ENCODE measurements at regions not wholly inside any gene's neighbourhood (a gene's known extent, or its start where the extent isn't known, plus 50 kb on each side); places are given as distances from the start of the nearest gene placed in this dataset.
"Not testable (repeated sequence)": the region's sequence is repeated elsewhere in the genome, so short reads cannot be mapped to it uniquely, and the experiment has no call there.

GRCh38 chr12:131627151-131628022 lies 83.5 kb upstream of the SFSWAP start:
- H3K9me3 ChIP-seq (ENCODE audit: control insufficient read depth, low read length); H3K27me3 ChIP-seq (ENCODE audit: control insufficient read depth, insufficient read depth); H3K4me1 ChIP-seq (ENCODE audit: control insufficient read depth, insufficient read depth, low read length); H3K4me3 ChIP-seq (ENCODE audit: low read length); intact Hi-C loops (cut with DNase I); ATAC-seq; DNase-seq; H3K27ac ChIP-seq (ENCODE audit: low read length): not testable (repeated sequence)
- 60% methylated on average over 27 of the region's 29 CpGs for WGBS

- no peak overlapping the region for H3K27ac ChIP-seq (ENCODE audit: low read length)
- H3K4me1 ChIP-seq (ENCODE audit: control insufficient read depth, insufficient read depth, low read length): no peaks in the 10 kb centered on the region
- ATAC-seq (no peak), DNase-seq (no peak)
- H3K27me3 ChIP-seq (ENCODE audit: control insufficient read depth, insufficient read depth): no peaks in the 10 kb centered on the region
- no peak overlapping the region for H3K4me3 ChIP-seq (ENCODE audit: low read length)
- WGBS: 80% methylated on average over 20 of the region's 20 CpGs
- intact Hi-C loops (cut with DNase I): no loop called here
- H3K9me3 ChIP-seq (ENCODE audit: control insufficient read depth, low read length): no peaks in the 10 kb centered on the region
Observed at GRCh38 chr12:131628023-131628740, 82.7 kb upstream of the SFSWAP start.

- DNase-seq (no peak), ATAC-seq (no peak)
- Histone ChIP-seq H3K4me1 (ENCODE audit: control insufficient read depth, insufficient read depth, low read length) (no peaks in the 10 kb centered on the region), H3K27ac (ENCODE audit: low read length) (no peak overlapping the region), H3K27me3 (ENCODE audit: control insufficient read depth, insufficient read depth) (no peaks in the 10 kb centered on the region), H3K9me3 (ENCODE audit: control insufficient read depth, low read length) (no peaks in the 10 kb centered on the region), H3K4me3 (ENCODE audit: low read length) (no peak overlapping the region)
- 67% methylated on average over 19 of the region's 19 CpGs for WGBS
- intact Hi-C loops (cut with DNase I): no loop called here
Observed at GRCh38 chr12:131628766-131629448, 82.0 kb upstream of the SFSWAP start.

- Histone ChIP-seq H3K27ac (ENCODE audit: low read length) (no peak overlapping the region), H3K27me3 (ENCODE audit: control insufficient read depth, insufficient read depth) (no peaks in the 10 kb centered on the region), H3K4me1 (ENCODE audit: control insufficient read depth, insufficient read depth, low read length) (no peaks in the 10 kb centered on the region), H3K9me3 (ENCODE audit: control insufficient read depth, low read length) (no peaks in the 10 kb centered on the region), H3K4me3 (ENCODE audit: low read length) (no peak overlapping the region)
- WGBS: 56% methylated on average over 3 of the region's 3 CpGs
- intact Hi-C loops (cut with DNase I): no loop called here
- ATAC-seq (no peak), DNase-seq (no peak)
Observed at GRCh38 chr12:131631230-131631629, 79.7 kb upstream of the SFSWAP start.

- ATAC-seq; DNase-seq; H3K27ac ChIP-seq (ENCODE audit: low read length); H3K4me3 ChIP-seq (ENCODE audit: low read length); H3K9me3 ChIP-seq (ENCODE audit: control insufficient read depth, low read length); intact Hi-C loops (cut with DNase I); H3K27me3 ChIP-seq (ENCODE audit: control insufficient read depth, insufficient read depth); H3K4me1 ChIP-seq (ENCODE audit: control insufficient read depth, insufficient read depth, low read length): not testable (repeated sequence)
- 79% methylated on average over 23 of the region's 23 CpGs for WGBS
Observed at GRCh38 chr12:131631889-131632651, 78.8 kb upstream of the SFSWAP start.

GRCh38 chr12:131632652-131633023 lies 78.3 kb upstream of the SFSWAP start:
- H3K4me1 ChIP-seq (ENCODE audit: control insufficient read depth, insufficient read depth, low read length); H3K9me3 ChIP-seq (ENCODE audit: control insufficient read depth, low read length); H3K4me3 ChIP-seq (ENCODE audit: low read length); H3K27ac ChIP-seq (ENCODE audit: low read length); ATAC-seq; intact Hi-C loops (cut with DNase I); DNase-seq; H3K27me3 ChIP-seq (ENCODE audit: control insufficient read depth, insufficient read depth): not testable (repeated sequence)
- 55% methylated on average over 5 of the region's 5 CpGs for WGBS

- ATAC-seq: not testable (repeated sequence)
Observed at GRCh38 chr12:131633610-131634009, 77.3 kb upstream of the SFSWAP start.

GRCh38 chr12:131634037-131634436 lies 76.9 kb upstream of the SFSWAP start:
- Histone ChIP-seq H3K4me1 (ENCODE audit: control insufficient read depth, insufficient read depth, low read length) (no peaks in the 10 kb centered on the region), H3K4me3 (ENCODE audit: low read length) (no peak overlapping the region), H3K9me3 (ENCODE audit: control insufficient read depth, low read length) (no peaks in the 10 kb centered on the region), H3K27ac (ENCODE audit: low read length) (no peak overlapping the region), H3K27me3 (ENCODE audit: control insufficient read depth, insufficient read depth) (no peaks in the 10 kb centered on the region)
- no peak for ATAC-seq
- DNase-seq: no peak
- intact Hi-C loops (cut with DNase I): no loop called here
- WGBS: 68% methylated on average over 5 of the region's 5 CpGs

More at GRCh38 chr12:131633610-131634009, 77.3 kb upstream of the SFSWAP start:
- H3K27ac ChIP-seq (ENCODE audit: low read length); DNase-seq; intact Hi-C loops (cut with DNase I); H3K27me3 ChIP-seq (ENCODE audit: control insufficient read depth, insufficient read depth); H3K9me3 ChIP-seq (ENCODE audit: control insufficient read depth, low read length); H3K4me3 ChIP-seq (ENCODE audit: low read length); H3K4me1 ChIP-seq (ENCODE audit: control insufficient read depth, insufficient read depth, low read length): not testable (repeated sequence)
- 69% methylated on average over 9 of the region's 9 CpGs for WGBS

- ATAC-seq; H3K27ac ChIP-seq (ENCODE audit: low read length); H3K9me3 ChIP-seq (ENCODE audit: control insufficient read depth, low read length); intact Hi-C loops (cut with DNase I); H3K27me3 ChIP-seq (ENCODE audit: control insufficient read depth, insufficient read depth); H3K4me3 ChIP-seq (ENCODE audit: low read length); H3K4me1 ChIP-seq (ENCODE audit: control insufficient read depth, insufficient read depth, low read length); DNase-seq: not testable (repeated sequence)
- 66% methylated on average over 2 of the region's 2 CpGs for WGBS
Observed at GRCh38 chr12:131635012-131635411, 75.9 kb upstream of the SFSWAP start.

GRCh38 chr12:131635491-131636122 lies 75.3 kb upstream of the SFSWAP start:
- intact Hi-C loops (cut with DNase I): no loop called here
- H3K4me1 ChIP-seq (ENCODE audit: control insufficient read depth, insufficient read depth, low read length): no peaks in the 10 kb centered on the region
- WGBS: 81% methylated on average over 6 of the region's 6 CpGs
- no peaks in the 10 kb centered on the region for H3K9me3 ChIP-seq (ENCODE audit: control insufficient read depth, low read length)
- H3K27ac ChIP-seq (ENCODE audit: low read length): no peak overlapping the region
- DNase-seq (no peak), ATAC-seq (no peak)
- no peaks in the 10 kb centered on the region for H3K27me3 ChIP-seq (ENCODE audit: control insufficient read depth, insufficient read depth)
- H3K4me3 ChIP-seq (ENCODE audit: low read length): no peak overlapping the region
